Heart left ventricle (tissue), 13 donors: ENCODE measurements at regions not wholly inside any gene's neighbourhood (a gene's known extent, or its start where the extent isn't known, plus 50 kb on each side); places are given as distances from the start of the nearest gene placed in this dataset.

Source experiments
- POLR2A ChIP-seq, 2 donors: fragments of 450-650 bp; IDR thresholded peaks; one replicate each; pipeline ENCODE4 v1.6.1; 2017; ENCODE audit warnings: antibody characterized with exemption in 2 of 2, mild to moderate bottlenecking in 2 of 2, moderate library complexity in 2 of 2
- TF ChIP-seq, protein P1 (sequence below), 12 donors: fragments of 200-600 bp; sonication (generic) in 4 of 12; IDR thresholded peaks; one replicate each; pipeline versions ENCODE4 v1.5.0 to v1.8.0; 2018 to 2022; ENCODE audit warnings: antibody characterized with exemption in 12 of 12, mild to moderate bottlenecking in 5 of 12
- donor health status: ischemic (EF 13 %, LVEDD 7.1; RV severe dilation, severe dysfunction).
- donor health status: DM: no; HTN: yes; CAD: no.
- donor health status: DM: no; HTN: no; CAD: no.
- donor health status: ischemic (EF 25% LVEDD 6.9; RV normal size, moderate dysfunction).
- donor health status: ischemic (EF 25% LVEDD 5.7; RV mildly dilated, moderate dysfunction).
- donor health status: ischemic (EF 35%, LVEDD 5.7; RV mildly dilated, moderate dysfunction).
- donor health status: nonischemic (EF 11% LVEDD 7.7; RV severe dilation, severe dysfunction).
- donor health status: DM: yes; HTN: yes; CAD: no.
- donor health status: PGD.
- donor health status: ischemic (EF 29% LVEDD 5.4; RV normal size, mild dysfunction).
- donor health status: nonischemic (EF 23%, LVEDD 6.1; RV moderate dilation, normal function).

DNA sequence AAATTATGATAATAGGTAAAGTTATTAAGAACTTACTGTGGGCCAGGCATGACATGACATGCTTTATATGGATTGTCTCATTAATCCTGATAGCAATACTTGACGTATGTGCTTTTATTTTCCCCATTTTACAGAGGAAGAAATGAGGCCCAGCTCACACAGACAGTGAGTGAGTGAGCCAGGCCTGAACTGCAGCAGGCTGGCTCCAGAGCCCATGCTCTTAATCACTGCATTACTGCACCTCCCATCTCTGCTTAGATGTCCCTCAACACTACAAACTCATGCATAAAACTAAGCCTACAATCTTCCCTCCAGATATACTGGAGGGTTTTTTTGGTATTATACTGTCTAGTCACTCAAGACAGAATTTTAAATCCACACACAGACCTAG lies 68.5 kb upstream of the OSBPL3 start:
- TF ChIP-seq POLR2A (IDR thresholded peaks at IDR 0.05): no peak
- TF ChIP-seq, protein P1, sequence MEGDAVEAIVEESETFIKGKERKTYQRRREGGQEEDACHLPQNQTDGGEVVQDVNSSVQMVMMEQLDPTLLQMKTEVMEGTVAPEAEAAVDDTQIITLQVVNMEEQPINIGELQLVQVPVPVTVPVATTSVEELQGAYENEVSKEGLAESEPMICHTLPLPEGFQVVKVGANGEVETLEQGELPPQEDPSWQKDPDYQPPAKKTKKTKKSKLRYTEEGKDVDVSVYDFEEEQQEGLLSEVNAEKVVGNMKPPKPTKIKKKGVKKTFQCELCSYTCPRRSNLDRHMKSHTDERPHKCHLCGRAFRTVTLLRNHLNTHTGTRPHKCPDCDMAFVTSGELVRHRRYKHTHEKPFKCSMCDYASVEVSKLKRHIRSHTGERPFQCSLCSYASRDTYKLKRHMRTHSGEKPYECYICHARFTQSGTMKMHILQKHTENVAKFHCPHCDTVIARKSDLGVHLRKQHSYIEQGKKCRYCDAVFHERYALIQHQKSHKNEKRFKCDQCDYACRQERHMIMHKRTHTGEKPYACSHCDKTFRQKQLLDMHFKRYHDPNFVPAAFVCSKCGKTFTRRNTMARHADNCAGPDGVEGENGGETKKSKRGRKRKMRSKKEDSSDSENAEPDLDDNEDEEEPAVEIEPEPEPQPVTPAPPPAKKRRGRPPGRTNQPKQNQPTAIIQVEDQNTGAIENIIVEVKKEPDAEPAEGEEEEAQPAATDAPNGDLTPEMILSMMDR (IDR thresholded peaks at IDR 0.05): no peak
